ENCODE measurements at regions not wholly inside any gene's neighbourhood (a gene's known extent, or its start where the extent isn't known, plus 50 kb on each side); places are given as distances from the start of the nearest gene placed in this dataset.

GRCh38 chr15:53305554-53305953, 453.9 kb downstream of the WDR72 start:
- no peak for DNase-seq (ENCODE audit: low read depth)

GRCh38 chr15:53305101-53305500, 454.4 kb downstream of the WDR72 start:
- no peak for DNase-seq (ENCODE audit: low read depth)

- no peak for DNase-seq (ENCODE audit: low read depth)
Measured at GRCh38 chr15:53297828-53298227, 461.6 kb downstream of the WDR72 start.

- DNase-seq (ENCODE audit: low read depth) = no peak
Measured at GRCh38 chr15:53296603-53297002, 462.9 kb downstream of the WDR72 start.

GRCh38 chr15:53295574-53295973, 463.9 kb downstream of the WDR72 start:
- DNase-seq (ENCODE audit: low read depth) = no peak

- no peak for DNase-seq (ENCODE audit: low read depth)
Measured at GRCh38 chr15:53288542-53288941, 470.9 kb downstream of the WDR72 start.

- no peak for DNase-seq (ENCODE audit: low read depth)
Measured at GRCh38 chr15:53274630-53275029, 484.5 kb upstream of the ONECUT1 start.

GRCh38 chr15:53272116-53272515, 482.0 kb upstream of the ONECUT1 start:
- no peak for DNase-seq (ENCODE audit: low read depth)

- DNase-seq (ENCODE audit: low read depth) = no peak
Measured at GRCh38 chr15:53266176-53266575, 476.0 kb upstream of the ONECUT1 start.

- no peak for DNase-seq (ENCODE audit: low read depth)
Measured at GRCh38 chr15:53260647-53261046, 470.5 kb upstream of the ONECUT1 start.

GRCh38 chr15:53256457-53256856, 466.3 kb upstream of the ONECUT1 start:
- no peak for DNase-seq (ENCODE audit: low read depth)

GRCh38 chr15:53256043-53256442, 465.9 kb upstream of the ONECUT1 start:
- DNase-seq (ENCODE audit: low read depth) = no peak

- no peak for DNase-seq (ENCODE audit: low read depth)
Measured at GRCh38 chr15:53251996-53252395, 461.9 kb upstream of the ONECUT1 start.

GRCh38 chr15:53251523-53251922, 461.4 kb upstream of the ONECUT1 start:
- DNase-seq (ENCODE audit: low read depth) = no peak

- DNase-seq (ENCODE audit: low read depth) = peak; percentile 54
Measured at GRCh38 chr15:53247041-53247708, 457.0 kb upstream of the ONECUT1 start.

- no peak for DNase-seq (ENCODE audit: low read depth)
Measured at GRCh38 chr15:53246404-53246803, 456.3 kb upstream of the ONECUT1 start.

- no peak for DNase-seq (ENCODE audit: low read depth)
Measured at GRCh38 chr15:53233801-53234200, 443.7 kb upstream of the ONECUT1 start.

- no peak for DNase-seq (ENCODE audit: low read depth)
Measured at GRCh38 chr15:53230473-53230872, 440.3 kb upstream of the ONECUT1 start.

GRCh38 chr15:53226559-53226958, 436.4 kb upstream of the ONECUT1 start:
- no peak for DNase-seq (ENCODE audit: low read depth)

- DNase-seq (ENCODE audit: low read depth) = peak; percentile 8
Measured at GRCh38 chr15:53225781-53226180, 435.6 kb upstream of the ONECUT1 start.

- DNase-seq (ENCODE audit: low read depth) = no peak
Measured at GRCh38 chr15:53224371-53224770, 434.2 kb upstream of the ONECUT1 start.

- DNase-seq (ENCODE audit: low read depth) = no peak
Measured at GRCh38 chr15:53223815-53224214, 433.7 kb upstream of the ONECUT1 start.

- DNase-seq (ENCODE audit: low read depth) = no peak
Measured at GRCh38 chr15:53218666-53219580, 428.8 kb upstream of the ONECUT1 start.
